IMR-90 (cell line): ENCODE measurements at regions not wholly inside any gene's neighbourhood (a gene's known extent, or its start where the extent isn't known, plus 50 kb on each side); places are given as distances from the start of the nearest gene placed in this dataset.

ENCODE experiments used
- ATAC-seq: fragments of 200-7000 bp; cut with Tn5 transposase; 2 replicates; pipeline ENCODE4 v1.9.1; 2020; ENCODE audit warnings: low read depth, mild to moderate bottlenecking, moderate library complexity
- BruUV-seq: library from RNA; stranded (reverse); fragments of 400-500 nt; replicated peaks from 2 replicates; lab custom pipeline; 2021; lab: Mats Ljungman, UMichigan
- CTCF ChIA-PET: fragments of 300-600 bp; formaldehyde crosslinking; extraction: SDS; loops from one replicate; lab custom pipeline; 2021; ENCODE audit warnings: antibody characterized with exemption; lab: Yijun Ruan, JAX
- POLR2A ChIA-PET: fragments of 300-600 bp; sonication (Branson Sonifier 250); formaldehyde crosslinking; loops from one replicate; lab custom pipeline; 2022; ENCODE audit warnings: antibody characterized with exemption; ENCODE audit not compliant: unreplicated experiment; lab: Charles Lee
- DNase-seq: peaks from one replicate; pipeline ENCODE4 v3.0.0; 2013
- H2AFZ ChIP-seq: replicated peaks from 2 replicates; pipeline ENCODE3; 2013; ENCODE audit warnings: low read length, mild to moderate bottlenecking; ENCODE audit not compliant: poor library complexity
- H2AK5ac ChIP-seq: 2 replicates; pipeline ENCODE4 v1.6.1; 2013; ENCODE audit warnings: low read depth, low read length, inconsistent platforms
- H2AK9ac ChIP-seq: replicated peaks from 2 replicates; pipeline ENCODE3; 2013; ENCODE audit warnings: mild to moderate bottlenecking, low read depth, low read length, moderate library complexity; ENCODE audit not compliant: poor library complexity
- H2BK120ac ChIP-seq: 2 replicates; pipeline ENCODE4 v1.6.1; 2013; ENCODE audit warnings: low read depth, low read length, inconsistent platforms
- H2BK15ac ChIP-seq: 3 replicates; pipeline ENCODE4 v1.6.1; 2013; ENCODE audit warnings: low read depth, low read length, inconsistent platforms
- H2BK20ac ChIP-seq: 2 replicates; pipeline ENCODE4 v1.6.1; 2013; ENCODE audit warnings: low read depth, mild to moderate bottlenecking, inconsistent platforms, low read length, moderate library complexity
- H2BK5ac ChIP-seq: 2 replicates; pipeline ENCODE4 v1.6.1; 2013; ENCODE audit warnings: mild to moderate bottlenecking, low read depth, low read length, inconsistent platforms; ENCODE audit not compliant: poor library complexity, severe bottlenecking
- H3K14ac ChIP-seq: replicated peaks from 2 replicates; pipeline ENCODE4 v1.6.1; 2013; ENCODE audit warnings: low read depth, low read length, inconsistent platforms
- H3K18ac ChIP-seq: 2 replicates; pipeline ENCODE4 v1.6.1; 2013; ENCODE audit warnings: low read depth, low read length, control low read depth
- H3K23ac ChIP-seq: 2 replicates; pipeline ENCODE4 v1.6.1; 2013; ENCODE audit warnings: low read depth, low read length, inconsistent platforms
- H3K27ac ChIP-seq: 2 replicates; pipeline ENCODE4 v1.5.1; 2013; ENCODE audit warnings: mild to moderate bottlenecking, control low read depth, low read length; ENCODE audit not compliant: insufficient read depth
- H3K27me3 ChIP-seq: 2 replicates; pipeline ENCODE4 v1.6.1; 2013; ENCODE audit warnings: low read length; ENCODE audit not compliant: control insufficient read depth, insufficient read depth
- H3K36me3 ChIP-seq: 2 replicates; pipeline ENCODE4 v1.6.1; 2013; ENCODE audit warnings: low read length, mixed read lengths; ENCODE audit not compliant: control insufficient read depth, insufficient read depth
- H3K4ac ChIP-seq: 2 replicates; pipeline ENCODE4 v1.6.1; 2013; ENCODE audit warnings: low read depth, low read length, inconsistent platforms
- H3K4me1 ChIP-seq: 2 replicates; pipeline ENCODE4 v1.6.1; 2013; ENCODE audit warnings: low read length, mixed read lengths; ENCODE audit not compliant: control insufficient read depth, insufficient read depth
- H3K4me2 ChIP-seq: 2 replicates; pipeline ENCODE4 v1.6.1; 2013; ENCODE audit warnings: low read depth, mild to moderate bottlenecking, control low read depth, low read length, moderate library complexity
- H3K4me3 ChIP-seq: 2 replicates; pipeline ENCODE4 v1.5.1; 2013; ENCODE audit warnings: low read depth, mild to moderate bottlenecking, control low read depth, low read length, moderate library complexity; ENCODE audit not compliant: insufficient read depth
- H3K56ac ChIP-seq: 2 replicates; pipeline ENCODE4 v1.6.1; 2013; ENCODE audit warnings: low read length, inconsistent platforms; ENCODE audit not compliant: insufficient read depth; ENCODE audit errors: extremely low read depth
- H3K79me1 ChIP-seq, 2 experiments: 2 replicates each; pipeline ENCODE4 v1.6.1; 2013; ENCODE audit warnings: low read length in 2 of 2, inconsistent platforms in 1 of 2, low read depth in 1 of 2
- H3K9ac ChIP-seq: 2 replicates; pipeline ENCODE4 v1.6.1; 2013; ENCODE audit warnings: low read depth, low read length, control low read depth
- H3K9me1 ChIP-seq: 2 replicates; pipeline ENCODE4 v1.6.1; 2013; ENCODE audit warnings: low read length, inconsistent platforms; ENCODE audit not compliant: insufficient read depth
- H3K9me3 ChIP-seq: 2 replicates; pipeline ENCODE4 v1.6.1; 2013; ENCODE audit warnings: low read length; ENCODE audit not compliant: control insufficient read depth, insufficient read depth
- H4K20me1 ChIP-seq: 2 replicates; pipeline ENCODE4 v1.6.1; 2013; ENCODE audit warnings: low read length, inconsistent platforms; ENCODE audit not compliant: insufficient read depth
- H4K5ac ChIP-seq: 2 replicates; pipeline ENCODE4 v1.6.1; 2013; ENCODE audit warnings: mild to moderate bottlenecking, low read depth, low read length, control low read depth
- H4K8ac ChIP-seq, 2 experiments: 2 replicates each; pipeline ENCODE4 v1.6.1; 2013; ENCODE audit warnings: low read depth in 2 of 2, low read length in 2 of 2, control low read depth in 1 of 2, inconsistent platforms in 1 of 2
- H4K91ac ChIP-seq: 2 replicates; pipeline ENCODE4 v1.6.1; 2013; ENCODE audit warnings: low read depth, low read length, inconsistent platforms; ENCODE audit not compliant: insufficient read depth
- CEBPB ChIP-seq: IDR thresholded peaks from 2 replicates; pipeline ENCODE4 v1.6.1; 2012; ENCODE audit warnings: low read depth, low read length, improper control_type of control experiment
- CHD1 ChIP-seq: IDR thresholded peaks from 2 replicates; pipeline ENCODE4 v1.6.1; 2012; ENCODE audit warnings: low read depth, low read length, improper control_type of control experiment
- CTCF ChIP-seq: conservative IDR thresholded peaks from 2 replicates; pipeline ENCODE4 v1.5.1; 2012; ENCODE audit warnings: mild to moderate bottlenecking, low read depth, low read length, improper control_type of control experiment
- ELK1 ChIP-seq: fragments of 150-350 bp; IDR thresholded peaks from 2 replicates; pipeline ENCODE4 v1.6.1; 2016; ENCODE audit warnings: low read depth, mild to moderate bottlenecking, low read length, moderate library complexity, borderline replicate concordance
- MAFK ChIP-seq: IDR thresholded peaks from 2 replicates; pipeline ENCODE4 v1.6.1; 2012; ENCODE audit warnings: low read depth, low read length, improper control_type of control experiment
- MAZ ChIP-seq: IDR thresholded peaks from 2 replicates; pipeline ENCODE4 v1.6.1; 2012; ENCODE audit warnings: low read depth, mild to moderate bottlenecking, low read length, improper control_type of control experiment, moderate library complexity, borderline replicate concordance
- MXI1 ChIP-seq: IDR thresholded peaks from 2 replicates; pipeline ENCODE4 v1.6.1; 2012; ENCODE audit warnings: low read depth, mild to moderate bottlenecking, low read length, moderate library complexity, borderline replicate concordance
- NFE2L2 ChIP-seq: fragments of 150-350 bp; IDR thresholded peaks from 2 replicates; pipeline ENCODE4 v1.6.1; 2016; ENCODE audit warnings: low read depth, mild to moderate bottlenecking, low read length
- POLR2A ChIP-seq: IDR thresholded peaks from 2 replicates; pipeline ENCODE4 v1.6.1; 2012; ENCODE audit warnings: mild to moderate bottlenecking, low read depth, low read length
- RAD21 ChIP-seq: IDR thresholded peaks from 2 replicates; pipeline ENCODE4 v1.6.1; 2012; ENCODE audit warnings: low read length, improper control_type of control experiment
- RFX5 ChIP-seq: IDR thresholded peaks from 2 replicates; pipeline ENCODE4 v1.8.0; 2012; ENCODE audit warnings: low read depth, mild to moderate bottlenecking, low read length, moderate library complexity
- SMC3 ChIP-seq: fragments of 150-350 bp; IDR thresholded peaks from 2 replicates; pipeline ENCODE4 v1.6.1; 2016; ENCODE audit warnings: low read depth, mild to moderate bottlenecking, antibody characterized with exemption, low read length, moderate library complexity
- USF2 ChIP-seq: fragments of 150-350 bp; IDR thresholded peaks from 2 replicates; pipeline ENCODE4 v1.6.1; 2017; ENCODE audit warnings: mild to moderate bottlenecking, antibody characterized with exemption, low read length, low read depth
- WGBS, 2 experiments: methylation state at CpG; one replicate each; pipeline versions ENCODE4 v1.1.5 to v1.1.7; 2013; ENCODE audit warnings: missing lambda C conversion rate in 2 of 2; ENCODE audit not compliant: insufficient read length in 1 of 2; ENCODE audit errors: extremely low coverage in 2 of 2; 5-methylcytosine and 5-hydroxymethylcytosine counted together
- dilution Hi-C: fragments of 300-500 bp; cut with HindIII; formaldehyde crosslinking; loops from one replicate; pipeline ENCODE4 v1.14.3; 2018; ENCODE audit warnings: low sequenced_read_pairs; ENCODE audit not compliant: unreplicated experiment
- in situ Hi-C: fragments of 300-500 bp; cut with MboI; formaldehyde crosslinking; loops from 3 replicates; pipeline ENCODE4 v1.14.3; 2019; ENCODE audit warnings: low sequenced_read_pairs, inconsistent platforms, mixed read lengths
- intact Hi-C: fragments of 100-400 bp; cut with micrococcal nuclease; formaldehyde crosslinking; loops from 2 replicates; pipeline ENCODE4 v1.10.0; 2022

- DNase-seq: no peak
- Histone ChIP-seq H2BK120ac (no peak overlapping the region), H3K18ac (no peak overlapping the region), H2BK15ac (no peak overlapping the region), H3K4me1 (no peaks in the 10 kb centered on the region), H2BK20ac (no peak overlapping the region), H2BK5ac (no peak overlapping the region), H3K79me1 (no peaks in the 10 kb centered on the region), H4K91ac (no peak overlapping the region), H4K8ac (no peak overlapping the region), H3K56ac (no peak overlapping the region), H4K5ac (no peak overlapping the region), H3K9me1 (no peaks in the 10 kb centered on the region), H3K4me3 (no peak overlapping the region), H3K27me3 (peaks cover 2% of the 10 kb centered on the region; the same call in 1 of the 2 replicates), H3K4me2 (no peak overlapping the region), H3K36me3 (no peaks in the 10 kb centered on the region), H4K20me1 (no peaks in the 10 kb centered on the region), H3K14ac (no peak overlapping the region), H3K23ac (no peak overlapping the region), H2AFZ (no peak overlapping the region), H3K4ac (no peak overlapping the region), H3K9me3 (no peaks in the 10 kb centered on the region), H3K27ac (no peak overlapping the region), H2AK9ac (no peak overlapping the region), H3K9ac (no peak overlapping the region), H2AK5ac (no peak overlapping the region)
- in situ Hi-C loops (no loop called here), intact Hi-C loops (no loop called here), dilution Hi-C loops (no loop called here)
- ChIA-PET CTCF (no interaction called here), POLR2A (no interaction called here)
- no peak for ATAC-seq
- no CpG with 5 or more reads among the region's 4 CpGs for WGBS, 2 experiments
- no TSS peak for BruUV-seq
- TF ChIP-seq SMC3 (no peak), CEBPB (no peak), NFE2L2 (no peak), MAFK (no peak), CTCF (no peak), USF2 (no peak), ELK1 (no peak), MAZ (no peak), RAD21 (no peak), CHD1 (no peak), POLR2A (no peak), MXI1 (no peak), RFX5 (no peak)
Measured at GRCh38 chr5:112534611-112535255, 115.7 kb upstream of the EPB41L4A start.
